ENCODE measurements at regions not wholly inside any gene's neighbourhood (a gene's known extent, or its start where the extent isn't known, plus 50 kb on each side); places are given as distances from the start of the nearest gene placed in this dataset.
A peak's percentile ranks its signal among the peaks of the same experiment; 100 is the strongest.
"Not testable (repeated sequence)": the region's sequence is repeated elsewhere in the genome, so short reads cannot be mapped to it uniquely, and the experiment has no call there.

GRCh38 chr10:59454171-59454919 lies 92.0 kb upstream of the FAM13C start:
- no peak for DNase-seq

GRCh38 chr10:59448616-59449015 lies 86.3 kb upstream of the FAM13C start:
- DNase-seq, result no peak

DNA sequence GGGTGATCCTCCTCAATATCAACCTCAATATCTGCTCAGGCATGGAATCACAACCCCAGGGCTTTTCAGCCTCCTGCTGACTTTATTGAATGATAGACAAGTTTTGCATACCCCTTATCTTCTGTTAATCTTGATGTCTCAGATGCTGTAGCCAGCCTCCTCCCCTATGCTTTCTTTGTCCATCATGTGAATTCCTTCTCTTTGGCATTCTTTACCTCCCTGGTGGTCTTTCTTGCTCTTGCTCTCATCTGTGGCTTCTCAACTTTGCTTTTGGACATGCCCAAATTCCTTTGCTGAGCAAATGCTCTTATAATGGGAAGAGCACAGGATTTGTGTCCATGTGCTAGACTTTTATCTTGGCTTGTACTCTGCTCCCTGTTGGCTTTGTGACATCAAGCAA lies 73.4 kb upstream of the FAM13C start:
- DNase-seq, result no peak

GRCh38 chr10:59434463-59435321 lies 72.3 kb upstream of the FAM13C start:
- DNase-seq, result peak; percentile 52

GRCh38 chr10:59433720-59434428 lies 71.5 kb upstream of the FAM13C start:
- DNase-seq, result no peak

DNA sequence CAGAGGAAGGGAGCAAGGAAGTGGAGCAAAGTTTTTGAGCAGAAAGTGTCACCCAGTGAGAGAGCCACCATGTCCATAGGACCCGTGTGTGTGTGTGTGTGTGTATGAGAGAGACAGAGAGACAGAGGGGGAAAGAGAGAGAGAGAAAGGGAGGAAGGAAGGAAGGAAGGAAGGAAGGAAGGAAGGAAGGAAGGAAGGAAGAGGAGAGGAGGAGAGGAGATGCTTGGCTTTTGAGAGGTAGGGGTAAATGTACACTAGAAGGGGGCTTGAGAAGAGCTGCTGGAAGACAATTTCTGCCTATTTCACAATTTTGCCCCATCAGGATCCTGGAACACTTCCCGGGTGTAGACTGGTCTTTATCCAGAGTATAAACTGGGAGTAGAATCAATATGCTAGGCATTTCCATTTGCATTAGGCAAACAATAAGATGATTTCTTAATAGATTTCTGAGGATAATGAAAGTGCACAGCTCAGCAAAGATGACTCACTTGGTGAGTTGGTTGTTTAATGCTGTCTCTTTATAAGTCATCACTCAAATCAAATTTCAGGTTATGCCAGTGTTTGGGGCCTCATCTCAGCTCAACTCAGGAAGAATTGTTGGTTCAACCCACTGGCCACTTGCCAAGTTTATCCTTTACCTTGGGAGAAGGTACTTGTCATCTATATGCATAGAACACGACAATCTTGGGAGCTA lies 70.0 kb upstream of the FAM13C start:
- DNase-seq, result no peak

DNA sequence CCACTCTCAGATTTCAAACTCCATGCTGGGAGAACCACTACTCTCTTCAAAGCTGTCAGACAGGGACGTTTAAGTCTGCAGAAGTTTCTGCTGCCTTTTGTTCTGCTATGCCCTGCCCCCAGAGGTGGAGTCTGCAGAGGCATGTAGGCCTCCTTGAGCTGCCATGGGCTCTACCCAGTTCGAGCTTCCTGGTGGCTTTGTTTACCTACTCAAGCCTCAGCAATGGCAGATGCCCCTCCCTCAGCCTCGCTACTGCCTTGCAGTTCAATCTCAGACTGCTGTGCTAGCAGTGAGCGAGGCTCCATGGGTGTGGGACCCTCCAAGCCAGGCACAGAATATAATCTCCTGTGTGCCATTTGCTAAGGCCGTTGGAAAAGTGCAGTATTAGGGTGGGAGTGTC lies 51.4 kb upstream of the FAM13C start:
- not testable (repeated sequence) for DNase-seq
